ENCODE measurements at regions not wholly inside any gene's neighbourhood (a gene's known extent, or its start where the extent isn't known, plus 50 kb on each side); places are given as distances from the start of the nearest gene placed in this dataset.

- no peak for TF ChIP-seq CTCF (IDR thresholded peaks at IDR 0.05)
- Histone ChIP-seq H3K4me3 (ENCODE audit: low read depth in 1 of 2, low read length in 1 of 2) (no peak overlapping the region), H3K9me3 (no peaks in the 10 kb centered on the region), H3K27ac (no peak overlapping the region), H3K36me3 (no peaks in the 10 kb centered on the region), H3K27me3 (no peaks in the 10 kb centered on the region), H3K4me1 (ENCODE audit: control insufficient read depth in 1 of 2, insufficient read depth in 1 of 2, low read depth in 1 of 2, low read length in 1 of 2) (no peaks in the 10 kb centered on the region)
These were observed 216.4 kb downstream of the DLL1 start for GRCh38 chr6:170074435-170074834.

DNA sequence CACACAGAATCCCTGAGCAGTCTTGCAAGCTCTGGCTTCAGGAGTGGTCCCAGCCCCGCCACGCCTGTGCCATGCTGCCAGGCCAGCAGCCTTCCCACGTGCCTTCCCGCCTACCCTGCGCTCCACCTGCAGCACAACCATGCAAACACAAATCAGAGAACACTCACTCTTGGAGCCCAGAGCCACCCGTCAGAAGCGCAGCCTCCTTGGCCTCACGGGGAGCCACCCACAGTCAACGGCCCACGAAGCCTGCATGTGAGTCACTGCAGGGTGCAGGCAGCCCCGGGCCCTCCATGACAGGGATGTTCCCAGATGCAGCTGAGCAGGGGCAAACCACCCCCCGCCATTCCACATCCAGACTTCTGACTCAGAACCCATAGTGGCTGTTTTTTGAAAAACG is 217.0 kb downstream of the DLL1 start:
- no peak overlapping the region for H3K4me3 ChIP-seq (ENCODE audit: low read depth in 1 of 2, low read length in 1 of 2)
- no peaks in the 10 kb centered on the region for H3K9me3 ChIP-seq
- no peak for TF ChIP-seq CTCF (IDR thresholded peaks at IDR 0.05)
- H3K27me3 ChIP-seq, result no peaks in the 10 kb centered on the region
- no peaks in the 10 kb centered on the region for H3K36me3 ChIP-seq
- no peaks in the 10 kb centered on the region for H3K4me1 ChIP-seq (ENCODE audit: control insufficient read depth in 1 of 2, insufficient read depth in 1 of 2, low read depth in 1 of 2, low read length in 1 of 2)
- H3K27ac ChIP-seq, result no peak overlapping the region

GRCh38 chr6:170072246-170072645 is 218.6 kb downstream of the DLL1 start:
- H3K4me3 ChIP-seq (ENCODE audit: low read depth in 1 of 2, low read length in 1 of 2), result no peak overlapping the region
- no peak for TF ChIP-seq CTCF (IDR thresholded peaks at IDR 0.05)

DNA sequence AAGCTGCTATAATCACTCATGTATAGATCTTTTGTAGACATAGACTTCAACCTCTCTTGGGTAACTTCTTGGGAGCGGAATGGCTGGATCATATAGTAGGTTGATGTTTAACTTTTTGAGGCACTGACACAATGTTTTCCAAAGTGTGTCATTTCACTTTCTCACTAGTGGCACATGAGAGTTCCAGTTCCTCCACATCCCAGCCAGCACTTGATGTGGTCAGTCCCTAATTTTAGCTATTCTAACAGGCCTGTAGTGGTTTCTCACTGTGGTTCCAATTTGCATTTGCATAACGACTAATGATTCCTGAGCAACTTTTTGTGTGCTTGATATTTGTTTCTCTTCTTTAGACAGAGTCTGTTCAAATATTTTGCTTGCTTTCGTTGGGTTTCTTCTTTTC is 221.3 kb downstream of the DLL1 start:
- H3K4me1 ChIP-seq (ENCODE audit: control insufficient read depth in 1 of 2, insufficient read depth in 1 of 2, low read depth in 1 of 2, low read length in 1 of 2), result no peaks in the 10 kb centered on the region
- H3K27me3 ChIP-seq, result no peaks in the 10 kb centered on the region
- H3K4me3 ChIP-seq (ENCODE audit: low read depth in 1 of 2, low read length in 1 of 2), result no peak overlapping the region
- no peaks in the 10 kb centered on the region for H3K36me3 ChIP-seq
- no peak for TF ChIP-seq CTCF (IDR thresholded peaks at IDR 0.05)
- no peaks in the 10 kb centered on the region for H3K9me3 ChIP-seq
- no peak overlapping the region for H3K27ac ChIP-seq

More at GRCh38 chr6:170072246-170072645, 218.6 kb downstream of the DLL1 start:
- Histone ChIP-seq H3K27ac (no peak overlapping the region), H3K36me3 (no peaks in the 10 kb centered on the region), H3K27me3 (no peaks in the 10 kb centered on the region), H3K4me1 (ENCODE audit: control insufficient read depth in 1 of 2, insufficient read depth in 1 of 2, low read depth in 1 of 2, low read length in 1 of 2) (no peaks in the 10 kb centered on the region), H3K9me3 (no peaks in the 10 kb centered on the region)

DNA sequence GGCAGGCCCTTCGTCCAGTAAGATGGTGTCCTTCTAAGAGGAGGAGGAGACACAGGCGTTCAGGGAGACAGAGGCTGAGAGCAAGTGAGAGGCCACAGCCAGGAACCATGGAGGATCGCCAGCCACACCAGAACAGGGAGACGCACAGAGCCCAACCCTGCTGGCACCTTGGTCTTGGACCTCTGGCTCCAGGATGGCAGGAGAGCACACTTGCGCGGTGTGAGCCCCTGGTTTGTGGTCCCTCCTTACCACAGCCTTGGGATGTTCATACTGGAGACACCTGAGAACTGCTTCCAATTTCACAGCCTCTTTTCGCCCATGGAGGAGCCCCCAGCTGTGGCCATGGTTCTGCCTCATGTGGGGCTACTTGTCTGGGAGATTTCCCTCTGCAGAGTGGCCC is 222.4 kb downstream of the DLL1 start:
- TF ChIP-seq CTCF (IDR thresholded peaks at IDR 0.05), result no peak
- Histone ChIP-seq H3K27me3 (no peaks in the 10 kb centered on the region), H3K9me3 (no peaks in the 10 kb centered on the region), H3K36me3 (no peaks in the 10 kb centered on the region), H3K4me3 (ENCODE audit: low read depth in 1 of 2, low read length in 1 of 2) (no peak overlapping the region), H3K4me1 (ENCODE audit: control insufficient read depth in 1 of 2, insufficient read depth in 1 of 2, low read depth in 1 of 2, low read length in 1 of 2) (no peaks in the 10 kb centered on the region), H3K27ac (no peak overlapping the region)

- Histone ChIP-seq H3K4me3 (ENCODE audit: low read depth in 1 of 2, low read length in 1 of 2) (no peak overlapping the region), H3K36me3 (no peaks in the 10 kb centered on the region), H3K4me1 (ENCODE audit: control insufficient read depth in 1 of 2, insufficient read depth in 1 of 2, low read depth in 1 of 2, low read length in 1 of 2) (no peaks in the 10 kb centered on the region), H3K27me3 (no peaks in the 10 kb centered on the region), H3K27ac (no peak overlapping the region), H3K9me3 (no peaks in the 10 kb centered on the region)
- TF ChIP-seq CTCF (IDR thresholded peaks at IDR 0.05), result no peak
These were observed 222.9 kb downstream of the DLL1 start for GRCh38 chr6:170067923-170068360.
